SK-N-SH (cell line): ENCODE measurements at regions not wholly inside any gene's neighbourhood (a gene's known extent, or its start where the extent isn't known, plus 50 kb on each side); places are given as distances from the start of the nearest gene placed in this dataset.
"Not testable (repeated sequence)": the region's sequence is repeated elsewhere in the genome, so short reads cannot be mapped to it uniquely, and the experiment has no call there.

Experiments
- CTCF ChIA-PET: fragments of 300-600, 350-600 bp; formaldehyde crosslinking; extraction: SDS; loops from one replicate; lab custom pipeline; 2021; lab: Yijun Ruan, JAX
- POLR2A ChIA-PET: fragments of 350-600 bp; sonication (Branson Sonifier 250); formaldehyde crosslinking; extraction: SDS; loops from one replicate; lab custom pipeline; 2020; ENCODE audit warnings: antibody characterized with exemption, inconsistent platforms; lab: Yijun Ruan, JAX
- DNase-seq: peaks from one replicate; pipeline ENCODE4 v3.0.0; 2012
- H2AFZ ChIP-seq: fragments of 200-600 bp; sonication (generic); 2 replicates; pipeline ENCODE4 v1.8.1; 2016; ENCODE audit warnings: antibody characterized with exemption, mild to moderate bottlenecking, low read depth
- H3F3A ChIP-seq: fragments of 200-600 bp; sonication (generic); replicated peaks from 2 replicates; pipeline ENCODE3; 2016; ENCODE audit warnings: antibody characterized with exemption, mild to moderate bottlenecking; ENCODE audit not compliant: insufficient read depth
- H3K27ac ChIP-seq, 2 experiments: fragments of 200-500 bp in 1 of 2; fragments of 200-600 bp in 1 of 2; sonication (Bioruptor generic) in 1 of 2; sonication (generic), shearing (Covaris generic) in 1 of 2; 2 replicates each; pipeline versions ENCODE4 v1.5.1 to v1.6.1; 2014 to 2016; ENCODE audit warnings: low read depth in 2 of 2, inconsistent platforms in 1 of 2, low read length in 1 of 2, mild to moderate bottlenecking in 1 of 2, mixed read lengths in 1 of 2
- H3K27me3 ChIP-seq: fragments of 200-600 bp; sonication (generic), shearing (Covaris generic); 2 replicates; pipeline ENCODE4 v1.6.1; 2016; ENCODE audit warnings: mixed run types; ENCODE audit not compliant: insufficient read depth
- H3K36me3 ChIP-seq, 2 experiments: fragments of 200-500 bp in 1 of 2; fragments of 200-600 bp in 1 of 2; sonication (Bioruptor generic) in 1 of 2; sonication (generic) in 1 of 2; replicated peaks in 1 of 2; 2 replicates each; pipeline versions ENCODE3 to v1.5.1; 2014 to 2016; ENCODE audit warnings: low read length in 1 of 2, mild to moderate bottlenecking in 1 of 2; ENCODE audit not compliant: insufficient read depth in 2 of 2, control insufficient read depth in 1 of 2
- H3K4me1 ChIP-seq, 2 experiments: fragments of 200-500 bp in 1 of 2; fragments of 200-600 bp in 1 of 2; sonication (Bioruptor generic) in 1 of 2; sonication (generic), shearing (Covaris generic) in 1 of 2; 2 replicates each; pipeline versions ENCODE4 v1.5.1 to v1.6.1; 2014 to 2016; ENCODE audit warnings: low read depth in 1 of 2, low read length in 1 of 2, mixed run types in 1 of 2; ENCODE audit not compliant: insufficient read depth in 2 of 2, control insufficient read depth in 1 of 2
- H3K4me2 ChIP-seq: fragments of 200-600 bp; sonication (generic), shearing (Covaris generic); 2 replicates; pipeline ENCODE4 v1.6.1; 2017; ENCODE audit warnings: mixed run types
- H3K4me3 ChIP-seq, 2 experiments: fragments of 200-500 bp in 1 of 2; fragments of 200-600 bp in 1 of 2; sonication (Bioruptor generic) in 1 of 2; sonication (generic), shearing (Covaris generic) in 1 of 2; 2 replicates each; pipeline versions ENCODE4 v1.5.1 to v1.8.1; 2014 to 2016; ENCODE audit warnings: low read depth in 2 of 2, inconsistent platforms in 1 of 2, low read length in 1 of 2, mild to moderate bottlenecking in 1 of 2, mixed read lengths in 1 of 2, moderate library complexity in 1 of 2
- H3K79me2 ChIP-seq: fragments of 200-600 bp; sonication (generic); 2 replicates; pipeline ENCODE4 v1.8.1; 2017; ENCODE audit warnings: mild to moderate bottlenecking; ENCODE audit not compliant: insufficient read depth
- H3K9ac ChIP-seq: fragments of 200-600 bp; sonication (generic); 2 replicates; pipeline ENCODE4 v1.6.1; 2017; ENCODE audit warnings: mixed run types
- H3K9me2 ChIP-seq: fragments of 200-600 bp; sonication (generic); 2 replicates; pipeline ENCODE4 v1.6.1; 2017; ENCODE audit warnings: mixed run types
- H3K9me3 ChIP-seq: fragments of 200-600 bp; sonication (generic); 2 replicates; pipeline ENCODE4 v1.6.1; 2017; ENCODE audit warnings: mixed run types, mild to moderate bottlenecking, moderate library complexity
- H4K20me1 ChIP-seq: fragments of 200-600 bp; sonication (generic); 2 replicates; pipeline ENCODE4 v1.6.1; 2017; ENCODE audit warnings: mild to moderate bottlenecking, mixed run types; ENCODE audit not compliant: insufficient read depth
- ELF1 ChIP-seq: IDR thresholded peaks from 2 replicates; pipeline ENCODE4 v1.4.0; 2012
- GABPA ChIP-seq: IDR thresholded peaks from 2 replicates; pipeline ENCODE4 v1.4.0; 2012; ENCODE audit warnings: low read depth, mild to moderate bottlenecking
- IRF3 ChIP-seq: fragments of 150-350 bp; IDR thresholded peaks from 2 replicates; pipeline ENCODE4 v1.6.1; 2016; ENCODE audit warnings: mild to moderate bottlenecking, low read depth, low read length
- MAX ChIP-seq: IDR thresholded peaks from 2 replicates; pipeline ENCODE4 v1.4.0; 2012; ENCODE audit warnings: low read depth
- NRF1 ChIP-seq: IDR thresholded peaks from 2 replicates; pipeline ENCODE4 v1.6.1; 2012; ENCODE audit warnings: low read depth, mild to moderate bottlenecking, low read length
- RAD21 ChIP-seq: IDR thresholded peaks from 2 replicates; pipeline ENCODE4 v1.6.1; 2012; ENCODE audit warnings: mild to moderate bottlenecking, low read length
- RXRA ChIP-seq: IDR thresholded peaks from 2 replicates; pipeline ENCODE4 v1.4.0; 2012; ENCODE audit warnings: low read depth, mild to moderate bottlenecking, borderline replicate concordance
- TEAD4 ChIP-seq: IDR thresholded peaks from 2 replicates; pipeline ENCODE4 v1.4.0; 2012; ENCODE audit warnings: mild to moderate bottlenecking, borderline replicate concordance; ENCODE audit not compliant: insufficient read depth
- WGBS: methylation state at CpG from one replicate; pipeline ENCODE4 v1.1.6; 2017; ENCODE audit warnings: low lambda C conversion rate; 5-methylcytosine and 5-hydroxymethylcytosine counted together

GRCh38 chr7:97234494-97234893, 117.0 kb downstream of the SDHAF3 start:
- DNase-seq, H3K9ac ChIP-seq, H2AFZ ChIP-seq, H3F3A ChIP-seq, CTCF ChIA-PET, H3K4me3 ChIP-seq, H3K4me2 ChIP-seq, H3K9me2 ChIP-seq, H3K9me3 ChIP-seq, H3K79me2 ChIP-seq, H3K4me1 ChIP-seq, H3K27me3 ChIP-seq, H3K36me3 ChIP-seq, H4K20me1 ChIP-seq, H3K27ac ChIP-seq, POLR2A ChIA-PET: not testable (repeated sequence)
- 2% methylated on average over 7 of the region's 7 CpGs for WGBS

- no peaks in the 10 kb centered on the region for H3K27me3 ChIP-seq
- TF ChIP-seq MAX, result no peak
- no peak for TF ChIP-seq TEAD4
- TF ChIP-seq RXRA, result no peak
- TF ChIP-seq ELF1, result no peak
- no peak for TF ChIP-seq IRF3
- TF ChIP-seq NRF1, result no peak
- no peak for TF ChIP-seq GABPA
- TF ChIP-seq RAD21, result no peak
- no peaks in the 10 kb centered on the region for H3K4me1 ChIP-seq
- H3K4me3 ChIP-seq, result no peak overlapping the region
- DNase-seq, result no peak
- no peaks in the 10 kb centered on the region for H3K9me3 ChIP-seq
- no peak overlapping the region for H2AFZ ChIP-seq
- H3K79me2 ChIP-seq, result no peaks in the 10 kb centered on the region
- WGBS, result 0% methylated on average over 2 of the region's 2 CpGs
- no peaks in the 10 kb centered on the region for H3K9me2 ChIP-seq
- no peak overlapping the region for H3K27ac ChIP-seq
- no peaks in the 10 kb centered on the region for H4K20me1 ChIP-seq
- POLR2A ChIA-PET, result no interaction called here
- CTCF ChIA-PET, result interaction anchor here (0.6 to 1.2 kb wide), 3 partner anchors 22 to 47 kb away, joined by 3 read pairs; no protein-coding TSS in a partner anchor
- H3K9ac ChIP-seq, result no peak overlapping the region
- no peak overlapping the region for H3K4me2 ChIP-seq
- no peaks in the 10 kb centered on the region for H3F3A ChIP-seq
- H3K36me3 ChIP-seq, result no peaks in the 10 kb centered on the region
Observed at GRCh38 chr7:97246317-97246716, 128.8 kb downstream of the SDHAF3 start.

GRCh38 chr7:97258187-97258586, 140.7 kb downstream of the SDHAF3 start:
- H3K9me2 ChIP-seq, H3K4me2 ChIP-seq, DNase-seq, H3K36me3 ChIP-seq, H3K9me3 ChIP-seq, H2AFZ ChIP-seq, H3K9ac ChIP-seq, POLR2A ChIA-PET, H3K4me3 ChIP-seq, H3F3A ChIP-seq, H3K4me1 ChIP-seq, CTCF ChIA-PET, H3K27me3 ChIP-seq, H3K79me2 ChIP-seq, H3K27ac ChIP-seq, H4K20me1 ChIP-seq: not testable (repeated sequence)
- WGBS, result 0% methylated on average over 1 of the region's 3 CpGs
